Stimulated activated CD4-positive, alpha-beta T cell treated with anti-CD3 and anti-CD28 coated beads, Interleukin-12 subunit alpha, Interleukin-12 subunit beta, amount 100 ng/mL, for 24 hours (primary cell): ENCODE measurements at regions not wholly inside any gene's neighbourhood (a gene's known extent, or its start where the extent isn't known, plus 50 kb on each side); places are given as distances from the start of the nearest gene placed in this dataset.
"Not testable (repeated sequence)": the region's sequence is repeated elsewhere in the genome, so short reads cannot be mapped to it uniquely, and the experiment has no call there.

Experiments used
- DNase-seq, 2 experiments: peaks; one replicate each; pipeline ENCODE4 v3.0.0-alpha.2; 2020; ENCODE audit warnings: low read depth in 2 of 2

DNA sequence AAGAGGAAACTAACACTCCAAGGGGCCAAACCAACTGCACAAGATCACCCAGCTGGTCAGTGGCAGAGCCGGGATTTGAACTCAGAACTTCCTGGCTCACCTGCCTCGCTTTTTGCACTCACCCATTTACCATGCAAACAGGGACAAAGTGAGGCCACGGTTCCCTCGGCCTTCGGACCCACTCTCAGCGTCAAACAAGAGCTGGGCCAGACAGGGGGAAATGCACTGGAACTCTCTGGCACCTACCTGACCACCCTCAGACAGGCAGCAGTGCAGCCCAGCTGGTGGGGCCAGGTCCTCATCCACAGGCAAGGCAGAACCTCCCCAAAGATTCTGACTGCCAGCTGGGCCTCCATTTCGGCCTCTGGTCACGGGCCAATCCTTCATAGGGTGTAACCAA, 93.7 kb upstream of the SRSF6 start:
- DNase-seq, result no peak

DNA sequence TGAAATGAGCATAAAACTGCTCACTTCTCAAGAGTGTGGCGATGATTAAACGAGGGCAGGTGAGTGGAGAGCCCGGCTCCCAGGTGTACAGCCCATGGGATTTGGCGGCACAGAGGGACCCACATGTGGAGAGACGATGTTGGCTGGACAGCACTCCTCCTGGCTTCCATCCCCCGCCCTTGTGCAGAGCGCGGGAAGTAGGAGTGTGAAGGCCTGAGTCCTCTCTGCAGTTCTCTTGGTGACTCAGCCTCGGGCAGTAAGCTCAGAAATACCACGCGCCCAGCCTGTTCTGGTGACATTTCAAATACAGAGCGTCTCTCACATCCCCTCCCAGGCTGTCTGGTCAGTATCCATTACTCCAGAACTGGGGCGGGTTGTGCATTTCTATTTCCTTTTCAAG, 94.2 kb upstream of the SRSF6 start:
- DNase-seq, result no peak

DNA sequence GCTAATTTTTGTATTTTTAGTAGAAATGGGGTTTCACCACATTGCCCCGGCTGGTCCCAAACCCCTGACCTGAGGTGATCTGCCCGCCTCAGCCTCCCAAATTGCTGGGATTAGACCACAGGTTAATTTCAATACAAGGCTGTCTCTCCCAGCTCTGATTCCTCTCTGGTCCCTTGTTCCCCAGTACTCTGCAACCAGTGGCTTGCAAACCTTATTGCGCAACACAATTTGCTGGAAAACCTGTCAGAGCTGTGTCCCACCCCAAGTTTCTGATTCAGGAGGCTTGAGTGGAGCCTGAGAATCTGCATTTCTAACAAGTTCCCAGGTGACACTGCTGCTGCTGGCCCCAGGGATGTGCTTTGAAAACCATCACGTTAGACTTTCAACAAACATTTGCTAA, 96.2 kb upstream of the SRSF6 start:
- no peak for DNase-seq

DNA sequence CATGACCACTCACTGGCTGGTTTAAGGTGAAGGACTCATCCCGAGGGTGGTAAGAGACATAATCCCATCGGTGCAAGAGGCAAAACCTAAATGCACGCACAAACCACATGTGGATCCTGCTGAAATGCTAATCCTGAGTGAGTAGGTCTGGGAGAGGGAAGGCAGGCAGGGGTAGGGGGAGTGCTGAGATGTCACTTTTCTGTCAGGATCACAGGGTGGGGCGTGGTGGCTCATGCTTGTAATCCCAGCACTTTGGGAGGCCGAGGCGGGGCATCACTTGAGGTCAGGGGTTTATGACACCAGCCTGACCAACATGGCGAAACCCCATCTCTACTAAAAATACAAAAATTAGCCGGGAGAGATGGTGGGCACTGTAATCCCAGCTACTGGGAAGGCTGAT, 97.7 kb upstream of the SRSF6 start:
- no peak for DNase-seq

DNA sequence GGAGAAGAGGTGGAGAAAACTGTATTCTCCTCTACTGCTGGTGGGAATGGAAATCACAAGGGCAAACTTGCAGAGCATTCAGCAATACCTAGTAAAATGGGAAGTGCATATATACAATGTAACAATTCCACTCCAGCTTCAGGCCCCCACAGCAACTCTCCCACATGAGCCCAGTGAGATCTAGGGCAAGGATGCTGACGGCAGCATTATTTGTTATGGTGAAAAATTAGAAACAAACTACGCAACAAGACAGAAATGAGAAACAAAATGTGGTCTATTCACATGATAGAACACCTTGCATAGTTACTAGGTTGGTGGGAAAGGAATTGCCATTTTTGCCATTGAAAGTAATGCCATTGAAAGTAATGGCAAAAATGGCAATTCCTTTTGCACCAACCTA, 98.9 kb upstream of the SRSF6 start:
- DNase-seq, result no peak

DNA sequence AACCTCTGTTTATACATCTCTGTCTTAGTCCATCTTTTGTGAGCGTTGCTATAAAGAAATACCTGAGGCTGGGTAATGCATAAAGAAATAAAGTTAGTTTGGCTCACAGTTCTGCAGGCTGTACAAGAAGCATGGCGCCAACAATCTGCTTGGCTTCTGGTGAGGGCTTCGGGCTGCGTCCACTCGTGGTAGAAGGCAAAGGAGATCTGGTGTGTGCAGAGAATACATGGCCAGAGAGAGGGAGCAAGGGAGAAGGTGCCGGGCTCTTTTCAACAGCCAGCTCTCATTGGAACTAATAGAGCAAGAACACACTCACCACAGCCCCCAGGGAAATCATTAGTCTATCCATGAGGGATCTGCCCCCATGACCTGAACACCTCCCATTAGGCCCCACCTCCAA, 100.3 kb upstream of the SRSF6 start:
- DNase-seq, result no peak

DNA sequence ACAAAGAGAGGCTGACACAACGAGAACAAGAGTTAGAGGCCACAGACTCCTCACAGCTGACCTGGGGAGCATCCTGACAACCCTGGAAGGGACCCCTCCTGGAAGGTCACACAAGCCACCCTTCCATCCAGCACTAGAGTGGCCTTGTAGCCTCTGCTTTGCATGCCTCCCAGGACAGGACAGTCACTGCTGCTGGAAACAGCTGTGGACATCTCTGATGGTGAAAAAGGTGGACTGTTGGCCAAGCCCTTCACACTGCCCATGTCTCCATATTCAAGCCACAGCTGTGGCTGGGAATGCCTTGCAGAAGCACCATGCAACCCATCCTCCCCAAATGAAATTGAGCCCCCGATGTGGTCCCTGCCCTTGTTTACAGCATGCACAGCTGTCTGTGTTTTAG, 102.1 kb upstream of the SRSF6 start:
- no peak for DNase-seq

DNA sequence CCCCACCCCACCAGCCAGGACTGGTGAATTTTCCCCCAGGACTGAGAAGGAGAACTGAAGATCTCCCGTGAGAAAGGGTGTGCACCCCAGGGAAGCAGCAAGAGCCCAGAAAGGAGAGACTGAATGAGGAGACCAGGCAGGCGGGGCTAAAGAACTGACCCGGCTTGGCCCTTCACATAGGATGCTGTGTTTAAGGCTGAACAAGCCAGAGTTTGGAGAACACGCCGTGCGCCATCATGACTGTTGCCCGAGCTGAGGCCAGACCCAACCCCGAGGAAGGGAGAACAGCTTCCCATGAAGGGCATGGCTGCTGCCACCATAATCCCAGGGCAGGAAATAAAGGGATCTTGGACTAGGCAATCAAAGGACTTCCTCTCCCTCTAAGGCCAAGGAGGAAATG, 104.7 kb upstream of the SRSF6 start:
- no peak for DNase-seq

DNA sequence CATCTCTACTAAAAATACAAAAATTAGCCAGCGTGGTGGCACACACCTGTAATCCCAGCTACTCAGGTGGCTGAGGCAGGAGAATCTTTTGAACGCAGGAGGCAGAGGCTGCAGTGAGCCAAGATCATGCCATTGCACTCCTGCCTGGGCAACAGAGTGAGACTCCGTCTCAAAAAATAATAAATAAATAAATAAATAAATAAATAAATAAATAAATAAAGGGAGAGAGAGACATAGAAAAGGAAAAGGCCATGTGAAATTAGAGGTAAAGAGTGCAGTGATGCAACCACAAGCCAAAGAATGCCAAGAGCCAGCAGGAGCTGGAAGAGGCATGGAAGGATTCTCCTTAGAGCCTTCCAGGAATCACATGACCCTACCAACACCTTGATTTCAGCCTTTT, 107.0 kb upstream of the SRSF6 start:
- DNase-seq, result not testable (repeated sequence)

DNA sequence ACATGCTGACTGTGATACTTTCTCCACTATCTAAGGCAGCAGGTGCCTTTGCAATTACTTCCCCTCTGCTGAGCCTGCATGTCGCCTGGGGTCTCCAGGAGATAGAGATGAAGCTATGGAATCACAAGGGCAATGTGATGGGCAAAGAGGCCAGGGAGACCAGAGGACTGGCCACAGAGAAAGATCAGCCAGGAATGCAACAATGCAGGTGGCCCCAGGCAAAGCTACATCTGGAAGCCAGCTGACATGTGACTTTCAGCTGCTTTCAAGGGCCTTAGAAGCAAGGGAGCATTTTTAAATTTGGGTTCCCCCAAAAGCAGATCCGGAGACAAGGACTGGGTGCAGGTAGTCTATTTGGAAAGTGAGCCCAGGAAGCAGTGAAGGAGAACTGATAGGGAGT, 107.9 kb upstream of the SRSF6 start:
- no peak for DNase-seq

DNA sequence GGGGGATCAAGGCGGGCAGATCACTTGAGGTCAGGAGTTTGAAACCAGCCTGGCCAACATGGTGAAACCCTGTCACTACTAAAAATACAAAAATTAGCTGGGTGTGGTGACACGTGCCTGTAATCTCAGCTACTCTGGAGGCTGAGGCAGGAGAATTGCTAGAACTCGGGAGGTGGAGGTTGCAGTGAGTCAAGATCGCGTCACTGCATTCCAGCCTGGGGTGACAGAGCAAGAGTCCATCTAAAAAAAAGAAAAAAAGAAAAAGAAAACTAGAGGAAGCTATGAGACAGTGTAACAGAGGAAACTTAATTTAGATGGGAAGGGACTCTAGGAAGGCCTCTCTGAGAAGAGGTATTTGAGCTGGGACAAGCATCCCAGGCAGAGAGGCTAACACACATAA, 109.9 kb upstream of the SRSF6 start:
- DNase-seq, result not testable (repeated sequence)

DNA sequence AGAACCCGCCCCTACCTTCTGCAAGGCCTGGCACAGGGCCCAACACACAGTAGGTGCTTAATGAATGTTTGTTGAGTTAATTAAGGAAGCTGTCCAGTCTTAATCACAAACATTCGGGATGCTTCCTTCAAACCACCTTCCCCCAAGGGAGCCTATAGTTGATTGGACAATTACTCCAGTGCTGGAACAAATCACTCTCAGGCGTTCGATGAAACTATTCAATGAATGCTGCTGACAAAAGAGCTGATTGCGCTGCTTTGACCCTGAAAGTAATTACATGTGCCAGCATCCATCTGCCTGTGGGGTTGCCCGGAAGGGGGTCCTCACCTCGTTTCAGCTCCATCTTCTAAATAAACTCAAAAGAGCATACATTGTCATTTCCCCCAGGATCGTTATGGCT, 112.0 kb upstream of the SRSF6 start:
- no peak for DNase-seq

DNA sequence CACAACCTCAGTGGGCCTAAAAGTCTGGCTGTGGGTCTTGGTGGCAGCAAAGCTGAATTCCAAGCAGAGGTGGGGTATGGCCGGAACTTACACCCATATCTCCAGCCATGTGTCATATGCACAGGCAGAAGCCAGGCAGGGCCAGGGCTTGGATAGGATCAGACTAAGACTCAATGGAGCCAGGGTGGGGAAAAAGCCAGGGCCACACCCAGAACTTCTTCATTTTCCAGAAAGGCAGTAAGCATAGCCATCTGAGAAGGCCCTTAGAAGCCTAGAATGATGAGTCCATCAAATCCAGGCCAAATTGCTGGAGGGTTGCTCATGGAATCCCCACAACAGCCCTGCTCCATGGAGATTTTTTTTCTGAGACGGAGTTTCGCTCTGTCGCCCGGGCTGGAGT, 116.2 kb upstream of the SRSF6 start:
- no peak for DNase-seq

DNA sequence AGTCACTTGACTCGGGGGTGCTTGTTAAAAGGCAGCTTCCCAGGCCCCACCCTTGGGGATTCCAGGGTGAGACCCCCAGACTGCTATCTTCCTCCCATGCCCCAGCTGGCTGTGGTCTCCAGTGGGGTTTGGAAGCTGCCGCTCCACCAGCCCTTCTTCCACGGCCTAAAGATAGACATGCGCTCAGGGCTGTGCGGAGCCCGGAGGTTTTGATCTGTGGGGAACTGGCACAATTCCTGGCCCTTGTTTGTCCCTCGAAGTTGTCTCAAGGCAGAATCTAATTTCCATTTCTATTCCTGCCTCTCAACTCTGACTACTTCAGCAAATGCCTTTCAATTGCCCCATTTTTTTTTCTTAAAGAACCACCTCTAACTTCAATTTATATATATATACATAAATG, 120.7 kb upstream of the SRSF6 start:
- no peak for DNase-seq

DNA sequence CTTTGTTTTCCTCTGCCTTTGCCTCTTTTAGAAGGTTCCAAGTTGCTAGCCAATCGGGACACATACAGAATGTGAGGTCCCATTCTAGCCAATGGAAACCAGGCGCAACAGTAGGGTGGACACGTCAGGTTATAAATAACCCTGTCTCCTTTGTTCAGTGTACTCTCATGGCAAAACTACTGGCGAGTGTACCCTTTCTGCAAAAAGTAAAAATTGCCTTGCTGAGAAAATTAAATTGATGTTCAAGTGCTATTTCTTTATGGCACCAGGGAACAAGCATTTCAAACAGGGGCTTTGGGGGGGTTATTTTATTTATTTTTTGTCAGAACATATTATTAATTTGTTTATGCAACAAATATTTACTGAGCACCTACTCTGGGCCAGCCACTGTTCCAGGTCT, 123.6 kb upstream of the SRSF6 start:
- no peak for DNase-seq

DNA sequence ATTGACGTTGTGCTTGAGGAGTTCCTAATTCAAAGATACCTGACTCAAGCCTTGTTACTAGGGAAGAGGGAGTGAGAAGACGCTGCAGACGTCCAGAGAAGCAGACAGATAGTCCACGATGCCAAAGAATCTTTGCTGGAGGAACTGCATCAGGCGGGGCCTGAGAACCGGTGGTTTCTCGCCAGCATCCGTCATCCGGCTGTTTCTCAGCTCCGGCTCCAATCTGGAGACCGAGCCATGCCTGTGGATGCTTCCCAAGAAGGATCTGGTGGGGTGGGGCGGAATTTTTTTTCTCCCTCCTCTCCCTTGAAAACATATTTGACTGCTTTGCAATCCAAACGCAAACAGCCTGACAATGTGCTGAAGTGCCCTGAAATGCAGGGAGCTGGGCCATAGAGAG, 125.8 kb upstream of the SRSF6 start:
- no peak for DNase-seq

DNA sequence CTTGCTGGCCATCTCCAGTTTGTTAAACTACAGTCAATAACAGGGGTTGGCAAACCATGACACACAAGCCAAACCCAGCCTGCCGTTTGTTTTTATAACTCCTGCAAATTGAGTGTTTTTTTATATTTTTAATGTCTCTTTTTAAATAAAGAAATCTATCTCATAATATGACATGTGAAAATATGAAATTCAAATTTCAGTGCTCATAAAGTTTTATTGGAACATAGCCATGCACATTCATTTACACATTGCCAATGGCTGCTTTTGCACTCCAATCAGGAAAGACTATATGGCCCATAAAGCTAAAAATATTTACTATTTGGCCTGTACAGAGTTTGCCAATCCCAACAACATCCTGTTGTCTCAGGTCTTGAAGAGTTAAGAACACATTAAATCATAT, 129.0 kb upstream of the SRSF6 start:
- no peak for DNase-seq

DNA sequence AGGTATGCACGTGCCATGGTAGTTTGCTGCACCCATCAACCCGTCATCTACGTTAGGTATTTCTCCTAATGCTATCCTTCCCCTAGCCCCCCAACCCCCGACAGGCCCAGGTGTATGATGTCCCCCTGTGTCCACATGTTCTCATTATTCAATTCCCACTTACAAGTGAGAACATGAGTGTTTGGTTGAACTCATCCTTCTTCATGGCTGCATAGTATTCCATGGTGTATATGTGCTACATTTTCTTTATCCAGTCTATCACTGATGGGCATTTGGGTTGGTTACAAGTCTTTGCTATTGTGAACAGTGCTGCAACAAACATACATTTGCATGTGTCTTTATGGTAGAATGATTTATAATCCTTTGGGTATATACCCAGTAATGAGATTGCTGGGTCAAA, 130.5 kb upstream of the SRSF6 start:
- not testable (repeated sequence) for DNase-seq

DNA sequence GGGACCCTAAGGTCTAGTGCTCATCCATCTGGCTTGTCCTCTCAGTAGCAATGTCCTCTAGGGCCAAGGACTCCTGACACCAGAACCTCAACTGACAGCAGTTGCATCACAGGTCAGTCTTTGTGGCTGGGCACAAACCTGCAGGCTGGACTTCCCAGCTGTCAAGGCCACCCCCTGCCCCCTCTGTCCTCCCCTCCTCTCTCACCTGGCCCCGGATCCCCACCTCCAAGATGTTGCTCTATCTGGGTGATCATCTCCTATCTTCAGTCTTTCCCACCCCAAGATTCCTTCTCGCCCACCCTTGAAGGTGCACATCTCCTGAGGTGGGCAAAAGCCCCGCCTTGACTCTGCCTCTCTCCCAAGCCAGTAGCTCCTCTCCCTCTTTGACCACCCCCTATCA, 131.8 kb upstream of the SRSF6 start:
- no peak for DNase-seq

DNA sequence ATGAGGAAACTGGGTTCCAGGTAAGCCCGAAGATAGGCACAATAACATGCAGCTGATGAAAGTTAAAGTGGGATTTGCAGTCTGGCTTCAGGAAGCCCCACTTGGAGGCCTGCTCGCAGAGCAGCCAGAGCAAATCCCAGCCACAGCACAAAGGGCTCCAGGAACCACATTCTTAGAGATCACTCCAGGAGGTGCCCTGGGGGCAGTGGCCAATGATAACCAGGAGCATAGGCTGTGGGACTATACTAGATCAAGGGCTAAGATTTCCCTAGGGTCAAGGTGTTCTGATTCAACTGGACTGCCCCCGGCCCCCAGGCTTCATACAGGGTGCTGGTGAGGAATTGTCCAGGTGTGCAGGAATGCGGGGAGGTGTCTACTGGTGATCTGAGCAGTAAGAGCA, 133.9 kb upstream of the PTPRT start:
- DNase-seq, result no peak

DNA sequence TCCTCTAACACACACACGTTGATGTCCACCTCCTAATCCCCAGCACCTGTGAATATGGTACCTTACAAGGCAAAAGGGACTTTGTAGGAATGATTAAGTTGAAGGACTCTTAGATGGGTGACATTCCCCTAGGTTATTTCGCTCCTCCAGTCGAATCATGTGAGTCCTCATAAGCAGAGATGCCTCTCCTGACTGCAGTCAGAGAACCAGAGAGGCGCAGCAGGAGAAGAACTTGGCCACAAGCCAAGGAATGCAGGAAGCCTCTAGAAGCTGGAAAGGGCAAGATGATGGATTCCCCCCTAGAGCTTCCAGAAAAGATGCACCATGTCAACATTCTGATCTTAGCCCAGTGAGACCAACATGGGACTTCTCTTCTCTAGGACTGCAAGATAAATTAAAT, 133.1 kb upstream of the PTPRT start:
- no peak for DNase-seq

DNA sequence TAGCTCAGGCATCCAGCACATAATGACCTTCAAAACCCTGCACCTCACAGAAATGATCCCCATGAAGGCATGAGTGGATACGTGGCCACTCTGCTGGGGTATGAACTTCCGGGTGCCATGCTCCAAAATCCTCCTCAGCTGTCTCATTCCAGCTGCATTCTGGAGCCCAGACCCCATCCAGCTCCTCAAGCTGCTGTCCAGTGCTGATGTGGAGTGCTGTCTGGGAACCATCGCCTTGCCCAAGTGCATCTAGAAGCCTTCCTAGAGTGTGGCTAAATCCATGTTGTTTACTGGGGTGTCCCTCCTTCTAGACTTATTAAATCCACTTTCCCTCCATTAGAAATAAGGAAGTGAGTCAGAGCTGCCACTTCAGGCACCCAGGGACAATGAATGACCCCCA, 130.8 kb upstream of the PTPRT start:
- DNase-seq, result no peak

DNA sequence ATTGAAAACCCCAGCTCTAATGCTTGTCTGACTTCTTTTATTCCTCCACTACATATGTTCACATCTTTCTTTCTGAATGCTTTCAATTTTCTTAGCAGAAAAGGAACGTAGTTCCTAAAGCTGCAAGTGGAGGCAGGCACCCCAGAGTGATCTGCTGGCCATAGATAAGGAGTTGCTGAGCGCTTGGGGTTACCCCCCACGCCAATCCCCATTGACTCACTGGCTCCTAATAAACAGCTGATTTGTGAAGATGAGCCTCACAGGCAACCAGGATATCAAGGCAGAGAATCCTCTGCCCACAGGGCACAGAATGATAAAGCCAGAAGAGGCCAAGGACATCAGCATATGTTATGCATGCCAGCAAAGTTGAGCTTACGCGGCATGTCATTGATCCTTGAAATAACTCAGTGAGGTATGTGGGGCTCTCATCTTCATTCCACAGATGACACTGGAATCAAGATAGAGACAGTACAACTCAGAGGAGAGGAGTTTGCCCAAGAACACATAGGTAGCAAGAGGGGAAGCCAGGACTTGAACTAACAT, 129.1 kb upstream of the PTPRT start:
- no peak for DNase-seq

DNA sequence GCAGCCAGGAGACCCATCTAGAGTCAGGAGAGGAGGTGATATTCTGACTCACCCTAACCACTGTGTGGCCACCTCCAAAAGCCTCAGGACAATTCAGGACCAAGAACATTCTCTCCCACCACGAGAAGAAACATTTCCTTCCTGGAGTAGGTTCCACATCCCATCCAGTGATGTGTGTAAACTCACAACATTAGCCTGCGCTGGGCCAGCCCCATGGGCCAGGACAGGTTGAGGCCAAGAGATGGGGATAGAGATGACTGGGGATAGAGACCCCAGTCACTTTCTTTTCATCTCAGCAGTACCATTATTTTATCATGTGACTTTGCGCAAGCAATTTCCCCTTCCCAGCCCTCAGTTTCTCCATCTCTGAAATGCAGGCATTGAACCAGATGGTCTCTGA, 126.6 kb upstream of the PTPRT start:
- DNase-seq, result no peak

DNA sequence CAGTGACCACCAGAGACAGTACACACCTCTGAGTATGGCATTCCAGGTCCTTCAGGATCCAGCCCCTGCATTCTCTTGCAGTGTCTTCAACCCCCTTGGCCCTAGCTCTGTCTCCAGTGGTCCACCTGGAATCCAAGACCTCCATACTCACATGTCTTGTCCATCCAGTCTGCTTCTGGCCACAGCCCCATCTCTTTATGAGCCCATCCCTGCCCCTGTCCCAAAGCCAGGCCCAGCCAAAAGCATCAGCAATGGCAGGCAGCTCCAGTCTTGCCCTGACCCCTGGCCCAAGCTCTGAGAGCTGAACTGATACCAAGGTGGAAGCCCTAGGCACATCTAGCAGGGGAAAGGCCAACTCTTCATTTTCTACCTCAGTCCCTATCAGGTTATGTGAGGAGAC, 119.6 kb upstream of the PTPRT start:
- DNase-seq, result no peak
